ENCODE measurements at regions not wholly inside any gene's neighbourhood (a gene's known extent, or its start where the extent isn't known, plus 50 kb on each side); places are given as distances from the start of the nearest gene placed in this dataset.
"Not testable (repeated sequence)": the region's sequence is repeated elsewhere in the genome, so short reads cannot be mapped to it uniquely, and the experiment has no call there.

DNA sequence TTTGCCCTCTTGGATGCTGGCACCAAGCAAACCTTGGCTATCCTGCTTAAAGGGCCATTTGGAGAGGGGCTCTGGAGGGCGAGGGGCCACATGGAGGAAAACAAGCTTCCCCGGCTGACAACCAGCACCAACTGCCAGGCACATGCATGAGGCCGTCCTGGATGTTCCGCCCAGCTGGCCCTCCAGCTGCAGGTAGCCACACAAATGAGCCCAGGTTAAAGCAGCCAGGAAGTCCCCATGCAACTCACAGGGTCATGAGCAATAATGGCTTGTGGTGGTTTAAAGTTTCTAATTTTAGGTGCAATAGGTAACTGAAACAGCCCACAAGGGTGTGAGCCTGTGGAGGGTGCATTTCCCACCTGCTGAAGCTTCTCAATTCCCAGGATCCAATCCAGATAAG, 88.6 kb upstream of the FAM90A1 start:
- not testable (repeated sequence) for TF ChIP-seq EZH2 (IDR thresholded peaks at IDR 0.05; ENCODE audit: borderline replicate concordance, low read depth, low read length, severe bottlenecking); CTCF (IDR thresholded peaks at IDR 0.05; ENCODE audit: extremely low read depth in 1 of 2, insufficient read depth in 1 of 2, low read depth in 1 of 2, low read length in 2 of 2); GATA2 (IDR thresholded peaks at IDR 0.05; ENCODE audit: insufficient read depth, insufficient read length, low read depth, low read length); MYC (IDR thresholded peaks at IDR 0.05; ENCODE audit: low read depth, low read length); FOS (IDR thresholded peaks at IDR 0.05; ENCODE audit: borderline replicate concordance, insufficient read depth, low read length); POLR2A (IDR thresholded peaks at IDR 0.05; ENCODE audit: low read depth, low read length)

Data from endothelial cell of umbilical vein (primary cell).